ENCODE measurements at regions not wholly inside any gene's neighbourhood (a gene's known extent, or its start where the extent isn't known, plus 50 kb on each side); places are given as distances from the start of the nearest gene placed in this dataset.

GRCh38 chr11:109285465-109285864 is 136.5 kb upstream of the C11orf87 start:
- peaks cover 2% of the 10 kb centered on the region for H3K36me3 Mint-ChIP-seq (ENCODE audit: low read depth)

DNA sequence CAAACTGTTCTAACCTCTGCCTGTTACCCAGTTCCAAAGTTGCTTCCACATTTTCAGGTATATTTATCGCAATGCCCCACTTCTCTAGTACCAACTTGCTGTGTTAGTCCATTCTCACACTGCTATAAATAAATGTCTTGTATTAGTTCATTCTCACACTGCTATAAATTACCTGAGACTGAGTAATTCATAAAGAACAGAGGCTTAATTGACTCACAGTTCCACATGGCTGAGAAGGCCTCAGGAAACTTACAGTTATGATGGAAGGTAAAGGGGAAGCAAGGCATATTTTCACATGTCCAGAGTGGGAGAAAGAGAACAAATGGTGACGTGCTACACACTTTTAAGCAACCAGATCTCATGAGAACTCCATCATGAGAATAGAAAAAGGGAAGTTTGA is 130.4 kb upstream of the C11orf87 start:
- Mint-ChIP-seq H3K9me3 (no peaks in the 10 kb centered on the region), H3K27ac (no peak overlapping the region), H3K4me1 (ENCODE audit: low read depth) (no peaks in the 10 kb centered on the region), H3K4me3 (no peak overlapping the region), H3K27me3 (ENCODE audit: low read depth) (no peaks in the 10 kb centered on the region), H3K36me3 (ENCODE audit: low read depth) (no peaks in the 10 kb centered on the region)
- CTCF ChIA-PET, result no interaction called here
- intact Hi-C loops (cut with micrococcal nuclease), result no loop called here
- DNase-seq, result no peak

More at GRCh38 chr11:109285465-109285864, 136.5 kb upstream of the C11orf87 start:
- no peak for DNase-seq
- Mint-ChIP-seq H3K27me3 (ENCODE audit: low read depth) (peaks cover 4% of the 10 kb centered on the region), H3K4me1 (ENCODE audit: low read depth) (no peaks in the 10 kb centered on the region), H3K4me3 (no peak overlapping the region), H3K27ac (no peak overlapping the region), H3K9me3 (peaks cover 6% of the 10 kb centered on the region)
- intact Hi-C loops (cut with micrococcal nuclease), result no loop called here
- CTCF ChIA-PET, result no interaction called here

- Mint-ChIP-seq H3K27me3 (ENCODE audit: low read depth) (no peaks in the 10 kb centered on the region), H3K9me3 (peaks cover 4% of the 10 kb centered on the region), H3K36me3 (ENCODE audit: low read depth) (no peaks in the 10 kb centered on the region), H3K4me1 (ENCODE audit: low read depth) (no peaks in the 10 kb centered on the region), H3K4me3 (no peak overlapping the region), H3K27ac (no peak overlapping the region)
- no peak for DNase-seq
- intact Hi-C loops (cut with micrococcal nuclease), result no loop called here
- CTCF ChIA-PET, result no interaction called here
Observed at GRCh38 chr11:109298865-109299264, 123.1 kb upstream of the C11orf87 start.

GRCh38 chr11:109300211-109300610 is 121.8 kb upstream of the C11orf87 start:
- Mint-ChIP-seq H3K4me3 (no peak overlapping the region), H3K27ac (no peak overlapping the region), H3K9me3 (peaks cover 4% of the 10 kb centered on the region), H3K27me3 (ENCODE audit: low read depth) (no peaks in the 10 kb centered on the region), H3K4me1 (ENCODE audit: low read depth) (no peaks in the 10 kb centered on the region), H3K36me3 (ENCODE audit: low read depth) (no peaks in the 10 kb centered on the region)
- CTCF ChIA-PET, result no interaction called here
- no peak for DNase-seq
- intact Hi-C loops (cut with micrococcal nuclease), result no loop called here

DNA sequence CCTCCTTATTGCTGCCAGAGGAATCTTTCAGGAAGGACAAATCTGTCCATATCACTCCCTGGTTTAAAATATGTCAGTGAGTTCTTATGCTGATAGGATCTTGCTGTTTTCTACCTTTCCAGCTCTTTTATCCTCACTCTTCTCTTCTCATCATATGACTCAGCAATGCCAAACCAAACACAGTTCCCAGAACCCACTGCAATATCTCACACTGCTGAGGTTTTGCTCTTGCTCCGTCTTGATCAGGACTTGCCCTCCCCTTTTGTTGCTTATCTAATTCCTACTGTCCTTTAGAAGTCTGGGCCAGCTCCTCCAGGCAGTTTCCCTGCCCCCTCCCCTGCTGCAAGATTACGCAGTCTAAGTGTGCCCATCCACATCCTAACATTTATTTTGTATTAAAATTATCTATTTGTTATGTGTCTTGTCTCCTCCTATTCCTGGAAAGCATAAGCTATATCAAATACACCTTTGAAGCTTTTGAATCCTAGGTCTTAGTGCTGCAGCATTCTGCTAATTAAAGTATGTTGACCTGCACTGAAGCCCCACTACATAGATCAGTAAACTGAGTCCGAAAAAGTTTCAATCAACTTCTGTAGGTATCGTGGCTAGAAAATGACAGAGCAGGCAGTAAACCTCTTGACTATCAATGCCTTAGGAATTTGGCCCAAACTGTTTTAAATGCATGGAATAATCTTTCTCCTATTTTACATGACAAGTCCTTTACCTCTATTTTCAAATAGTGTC is 119.2 kb upstream of the C11orf87 start:
- peaks cover 4% of the 10 kb centered on the region for H3K9me3 Mint-ChIP-seq
- H3K4me3 Mint-ChIP-seq, result no peak overlapping the region
- no peaks in the 10 kb centered on the region for H3K4me1 Mint-ChIP-seq (ENCODE audit: low read depth)
- no peak for DNase-seq
- intact Hi-C loops (cut with micrococcal nuclease), result no loop called here
- no peaks in the 10 kb centered on the region for H3K36me3 Mint-ChIP-seq (ENCODE audit: low read depth)
- H3K27me3 Mint-ChIP-seq (ENCODE audit: low read depth), result no peaks in the 10 kb centered on the region
- CTCF ChIA-PET, result no interaction called here
- no peak overlapping the region for H3K27ac Mint-ChIP-seq

DNA sequence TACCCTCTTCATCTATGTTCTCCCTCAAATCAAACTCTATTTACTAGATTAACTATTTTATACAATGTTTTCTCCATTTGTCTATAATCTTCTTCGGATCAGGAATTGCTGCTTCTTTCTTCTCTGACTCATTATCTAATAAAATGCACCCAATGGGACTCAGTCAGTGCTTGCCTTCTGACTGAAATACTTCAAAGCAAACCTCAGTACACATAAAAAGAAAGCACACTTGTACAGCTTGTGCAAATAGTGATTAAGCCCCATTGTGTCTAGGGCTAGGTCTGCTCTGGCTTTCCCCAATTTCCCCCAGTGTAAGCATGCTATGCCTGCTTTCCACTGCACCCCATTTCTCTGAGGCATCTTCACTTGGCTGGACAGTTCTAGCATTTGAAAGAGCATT is 118.6 kb upstream of the C11orf87 start:
- CTCF ChIA-PET, result no interaction called here
- DNase-seq, result no peak
- H3K36me3 Mint-ChIP-seq (ENCODE audit: low read depth), result no peaks in the 10 kb centered on the region
- no peak overlapping the region for H3K4me3 Mint-ChIP-seq
- intact Hi-C loops (cut with micrococcal nuclease), result no loop called here
- no peaks in the 10 kb centered on the region for H3K4me1 Mint-ChIP-seq (ENCODE audit: low read depth)
- H3K27me3 Mint-ChIP-seq (ENCODE audit: low read depth), result no peaks in the 10 kb centered on the region
- no peak overlapping the region for H3K27ac Mint-ChIP-seq
- peaks cover 4% of the 10 kb centered on the region for H3K9me3 Mint-ChIP-seq

DNA sequence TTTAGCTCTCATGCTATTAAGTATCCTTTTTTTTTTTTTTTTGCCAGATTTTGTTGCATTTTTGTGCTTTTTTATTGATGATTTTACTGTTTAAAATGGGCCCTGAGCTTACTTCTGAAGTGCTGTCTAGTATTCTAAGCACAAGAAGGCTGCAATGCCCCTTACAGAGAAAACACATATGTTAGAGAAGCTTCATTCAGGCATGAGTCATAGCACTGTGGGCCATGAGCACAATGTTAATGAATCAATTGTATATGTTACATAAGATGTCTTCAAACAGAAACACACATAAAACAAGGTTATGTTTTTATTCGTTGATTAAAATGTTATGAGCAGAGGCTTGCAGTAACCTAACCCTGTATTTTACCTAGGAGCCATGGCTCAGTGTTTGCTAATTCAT is 117.8 kb upstream of the C11orf87 start:
- Mint-ChIP-seq H3K9me3 (peaks cover 4% of the 10 kb centered on the region), H3K27me3 (ENCODE audit: low read depth) (no peaks in the 10 kb centered on the region), H3K36me3 (ENCODE audit: low read depth) (no peaks in the 10 kb centered on the region), H3K4me1 (ENCODE audit: low read depth) (no peaks in the 10 kb centered on the region), H3K4me3 (no peak overlapping the region), H3K27ac (no peak overlapping the region)
- CTCF ChIA-PET, result no interaction called here
- intact Hi-C loops (cut with micrococcal nuclease), result no loop called here
- no peak for DNase-seq

DNA sequence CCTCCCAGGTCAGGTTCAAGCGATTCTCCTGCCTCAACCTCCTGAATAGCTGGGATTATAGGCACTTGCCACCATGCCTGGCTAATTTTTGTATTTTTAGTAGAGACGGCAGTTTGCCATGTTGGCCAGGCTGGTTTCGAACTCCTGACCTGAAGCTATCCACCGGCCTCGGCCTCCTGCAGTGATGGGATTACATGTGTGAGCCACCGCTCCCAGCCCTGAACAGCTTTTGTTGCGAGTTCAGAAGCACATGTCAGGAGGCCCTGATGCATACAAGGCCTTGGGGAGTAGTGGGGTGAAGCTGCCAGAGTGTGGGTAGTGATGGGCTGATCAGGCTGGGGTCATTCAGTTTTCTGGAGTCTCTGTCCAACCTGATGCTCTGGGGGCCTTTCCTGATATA is 117.0 kb upstream of the C11orf87 start:
- Mint-ChIP-seq H3K36me3 (ENCODE audit: low read depth) (no peaks in the 10 kb centered on the region), H3K27ac (no peak overlapping the region), H3K4me3 (no peak overlapping the region), H3K9me3 (peaks cover under 1% of the 10 kb centered on the region), H3K4me1 (ENCODE audit: low read depth) (no peaks in the 10 kb centered on the region), H3K27me3 (ENCODE audit: low read depth) (no peaks in the 10 kb centered on the region)
- intact Hi-C loops (cut with micrococcal nuclease), result no loop called here
- DNase-seq, result no peak
- CTCF ChIA-PET, result no interaction called here

- no peaks in the 10 kb centered on the region for H3K9me3 Mint-ChIP-seq
- no peak overlapping the region for H3K4me3 Mint-ChIP-seq
- H3K27me3 Mint-ChIP-seq (ENCODE audit: low read depth), result no peaks in the 10 kb centered on the region
- intact Hi-C loops (cut with micrococcal nuclease), result no loop called here
- H3K4me1 Mint-ChIP-seq (ENCODE audit: low read depth), result no peaks in the 10 kb centered on the region
- H3K27ac Mint-ChIP-seq, result no peak overlapping the region
- no peaks in the 10 kb centered on the region for H3K36me3 Mint-ChIP-seq (ENCODE audit: low read depth)
- CTCF ChIA-PET, result no interaction called here
- DNase-seq, result no peak
Observed at GRCh38 chr11:109306322-109306721, 115.7 kb upstream of the C11orf87 start.

DNA sequence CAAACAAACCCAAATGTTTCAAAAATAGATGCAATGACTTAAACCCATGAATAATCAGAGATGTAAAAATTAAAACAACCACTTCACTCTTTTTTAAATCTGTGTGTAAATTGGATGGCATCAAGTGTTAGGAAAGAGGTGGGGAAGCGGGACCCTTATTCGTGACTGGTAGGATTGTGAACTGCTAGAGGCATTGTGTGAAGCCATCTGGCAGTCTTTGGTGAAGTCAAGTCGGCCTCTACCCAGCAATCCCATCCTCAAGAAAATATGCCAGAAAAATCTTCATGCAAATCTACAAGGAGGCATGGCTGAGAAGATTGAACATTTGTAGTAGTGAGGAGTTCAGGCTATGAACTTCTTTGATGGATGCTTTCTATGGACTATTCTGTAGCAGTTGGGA is 114.6 kb upstream of the C11orf87 start:
- Mint-ChIP-seq H3K4me3 (no peak overlapping the region), H3K4me1 (ENCODE audit: low read depth) (no peaks in the 10 kb centered on the region), H3K9me3 (no peaks in the 10 kb centered on the region), H3K27me3 (ENCODE audit: low read depth) (no peaks in the 10 kb centered on the region), H3K36me3 (ENCODE audit: low read depth) (no peaks in the 10 kb centered on the region), H3K27ac (no peak overlapping the region)
- intact Hi-C loops (cut with micrococcal nuclease), result no loop called here
- CTCF ChIA-PET, result no interaction called here
- no peak for DNase-seq

GRCh38 chr11:109308551-109308950 is 113.4 kb upstream of the C11orf87 start:
- intact Hi-C loops (cut with micrococcal nuclease), result no loop called here
- no peak overlapping the region for H3K27ac Mint-ChIP-seq
- H3K4me3 Mint-ChIP-seq, result no peak overlapping the region
- no peaks in the 10 kb centered on the region for H3K9me3 Mint-ChIP-seq
- no peaks in the 10 kb centered on the region for H3K36me3 Mint-ChIP-seq (ENCODE audit: low read depth)
- no peak for DNase-seq
- H3K27me3 Mint-ChIP-seq (ENCODE audit: low read depth), result no peaks in the 10 kb centered on the region
- no peaks in the 10 kb centered on the region for H3K4me1 Mint-ChIP-seq (ENCODE audit: low read depth)
- CTCF ChIA-PET, result no interaction called here

DNA sequence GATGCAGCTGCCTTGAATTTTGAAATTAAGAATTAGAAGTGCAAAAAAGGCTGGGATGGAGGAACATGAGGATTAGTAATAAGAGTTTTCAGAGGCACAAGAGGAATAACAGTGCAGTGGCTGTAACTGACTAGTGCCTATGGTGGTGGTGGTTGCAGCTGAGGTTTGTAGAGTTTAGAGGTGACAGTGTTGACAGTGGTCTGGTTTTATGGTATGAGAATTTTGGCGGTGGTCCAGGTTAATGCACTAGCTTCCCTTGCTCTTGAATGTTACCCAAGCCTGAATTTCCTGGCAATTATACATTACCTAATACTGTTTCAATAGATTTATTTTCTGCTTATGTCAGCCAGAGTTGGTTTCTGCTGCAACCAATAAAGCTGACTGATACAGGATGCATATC is 112.8 kb upstream of the C11orf87 start:
- DNase-seq, result no peak
- Mint-ChIP-seq H3K36me3 (ENCODE audit: low read depth) (no peaks in the 10 kb centered on the region), H3K4me3 (no peak overlapping the region), H3K4me1 (ENCODE audit: low read depth) (no peaks in the 10 kb centered on the region), H3K27ac (no peak overlapping the region), H3K27me3 (ENCODE audit: low read depth) (no peaks in the 10 kb centered on the region), H3K9me3 (peaks cover under 1% of the 10 kb centered on the region)
- CTCF ChIA-PET, result no interaction called here
- intact Hi-C loops (cut with micrococcal nuclease), result no loop called here

DNA sequence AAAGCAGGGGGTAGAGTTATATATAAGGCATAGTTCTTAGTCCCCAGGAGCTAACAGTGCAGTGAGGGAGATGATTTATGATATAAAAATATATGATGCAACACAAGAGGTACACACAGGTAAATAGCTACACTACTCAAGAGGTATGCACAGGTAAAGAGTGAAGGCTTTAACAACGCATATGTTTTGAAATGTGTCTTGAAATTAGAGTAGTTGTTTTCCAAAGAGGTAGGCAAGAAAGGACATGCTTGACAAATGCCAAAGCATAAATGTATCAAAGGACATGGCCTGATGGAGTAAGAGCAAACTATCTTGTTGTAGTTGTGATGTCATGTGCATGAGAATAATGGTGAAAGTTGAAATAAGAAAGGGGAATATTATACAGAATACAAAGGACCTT is 104.3 kb upstream of the C11orf87 start:
- H3K27me3 Mint-ChIP-seq (ENCODE audit: low read depth), result no peaks in the 10 kb centered on the region
- CTCF ChIA-PET, result no interaction called here
- no peak overlapping the region for H3K4me3 Mint-ChIP-seq
- no peaks in the 10 kb centered on the region for H3K36me3 Mint-ChIP-seq (ENCODE audit: low read depth)
- H3K27ac Mint-ChIP-seq, result no peak overlapping the region
- H3K4me1 Mint-ChIP-seq (ENCODE audit: low read depth), result no peaks in the 10 kb centered on the region
- intact Hi-C loops (cut with micrococcal nuclease), result no loop called here
- DNase-seq, result no peak
- H3K9me3 Mint-ChIP-seq, result peaks cover 2% of the 10 kb centered on the region

- no peak overlapping the region for H3K4me3 Mint-ChIP-seq
- intact Hi-C loops (cut with micrococcal nuclease), result no loop called here
Observed at GRCh38 chr11:109320595-109320994, 101.4 kb upstream of the C11orf87 start.

More at GRCh38 chr11:109320595-109320994, 101.4 kb upstream of the C11orf87 start:
- H3K36me3 Mint-ChIP-seq (ENCODE audit: low read depth), result no peaks in the 10 kb centered on the region
- no peaks in the 10 kb centered on the region for H3K4me1 Mint-ChIP-seq (ENCODE audit: low read depth)
- CTCF ChIA-PET, result no interaction called here
- no peaks in the 10 kb centered on the region for H3K27me3 Mint-ChIP-seq (ENCODE audit: low read depth)
- no peak for DNase-seq
- no peaks in the 10 kb centered on the region for H3K9me3 Mint-ChIP-seq
- H3K27ac Mint-ChIP-seq, result no peak overlapping the region
